Choroid plexus epithelial cell (primary cell): ENCODE measurements at regions not wholly inside any gene's neighbourhood (a gene's known extent, or its start where the extent isn't known, plus 50 kb on each side); places are given as distances from the start of the nearest gene placed in this dataset.

ENCODE experiments used
- DNase-seq: peaks from one replicate; pipeline ENCODE4 v3.0.0-alpha.2; 2010; ENCODE audit warnings: low read depth
- H3K4me3 ChIP-seq: 2 replicates; pipeline ENCODE4 v1.5.1; 2011; ENCODE audit warnings: low read depth, mild to moderate bottlenecking, control low read depth, low read length, moderate library complexity
- TF ChIP-seq, protein P1 (sequence below): conservative IDR thresholded peaks from 2 replicates; pipeline ENCODE4 v1.5.1; 2011; ENCODE audit warnings: low read depth, mild to moderate bottlenecking, control low read depth, inconsistent platforms, low read length, moderate library complexity

- H3K4me3 ChIP-seq: no peak overlapping the region
- TF ChIP-seq, protein P1, sequence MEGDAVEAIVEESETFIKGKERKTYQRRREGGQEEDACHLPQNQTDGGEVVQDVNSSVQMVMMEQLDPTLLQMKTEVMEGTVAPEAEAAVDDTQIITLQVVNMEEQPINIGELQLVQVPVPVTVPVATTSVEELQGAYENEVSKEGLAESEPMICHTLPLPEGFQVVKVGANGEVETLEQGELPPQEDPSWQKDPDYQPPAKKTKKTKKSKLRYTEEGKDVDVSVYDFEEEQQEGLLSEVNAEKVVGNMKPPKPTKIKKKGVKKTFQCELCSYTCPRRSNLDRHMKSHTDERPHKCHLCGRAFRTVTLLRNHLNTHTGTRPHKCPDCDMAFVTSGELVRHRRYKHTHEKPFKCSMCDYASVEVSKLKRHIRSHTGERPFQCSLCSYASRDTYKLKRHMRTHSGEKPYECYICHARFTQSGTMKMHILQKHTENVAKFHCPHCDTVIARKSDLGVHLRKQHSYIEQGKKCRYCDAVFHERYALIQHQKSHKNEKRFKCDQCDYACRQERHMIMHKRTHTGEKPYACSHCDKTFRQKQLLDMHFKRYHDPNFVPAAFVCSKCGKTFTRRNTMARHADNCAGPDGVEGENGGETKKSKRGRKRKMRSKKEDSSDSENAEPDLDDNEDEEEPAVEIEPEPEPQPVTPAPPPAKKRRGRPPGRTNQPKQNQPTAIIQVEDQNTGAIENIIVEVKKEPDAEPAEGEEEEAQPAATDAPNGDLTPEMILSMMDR: no peak
- DNase-seq: no peak
These were observed 869.1 kb upstream of the B3GALT2 start for GRCh38 chr1:194055536-194055935.

DNA sequence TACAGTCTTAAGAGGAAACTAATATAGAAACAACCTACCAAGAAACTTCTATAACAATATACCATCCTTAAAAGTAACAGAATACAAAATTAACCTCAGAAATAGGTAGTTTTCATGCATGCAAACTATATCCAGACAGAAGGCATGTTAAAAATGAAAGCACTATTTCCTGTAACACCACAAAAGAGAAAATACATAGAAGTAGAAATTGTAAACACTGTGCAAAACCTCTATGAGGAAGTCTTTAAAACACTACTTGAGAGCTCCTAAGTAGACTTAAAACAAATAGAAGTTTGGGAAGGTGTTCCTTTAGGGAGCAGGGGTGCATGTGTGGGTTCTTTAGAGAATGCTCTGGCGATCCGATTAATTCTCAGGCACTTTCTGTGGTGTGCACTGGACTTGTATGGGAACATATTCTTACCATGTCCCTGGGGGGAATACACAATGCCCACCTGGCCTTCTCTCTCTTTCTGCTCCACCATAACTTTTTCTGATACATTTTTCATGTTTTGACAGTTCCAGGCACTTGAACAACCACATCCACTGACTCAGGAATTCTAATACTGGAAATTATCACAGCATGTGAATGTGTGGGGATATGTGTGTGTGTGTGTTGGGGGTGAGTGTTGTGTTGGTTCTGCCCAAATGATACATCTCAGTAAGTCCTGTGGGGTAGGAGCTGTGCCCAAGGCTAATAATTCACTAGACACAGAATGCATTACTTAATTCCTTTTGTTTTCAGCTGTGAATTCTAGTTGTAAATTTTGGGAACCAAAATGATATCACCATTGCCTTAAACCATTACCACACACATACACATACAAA lies 866.3 kb upstream of the B3GALT2 start:
- no peak for DNase-seq
- TF ChIP-seq, protein P1: no peak
- H3K4me3 ChIP-seq: no peak overlapping the region

- no peak for DNase-seq
- TF ChIP-seq, protein P1: no peak
- H3K4me3 ChIP-seq: no peak overlapping the region
These were observed 861.5 kb upstream of the B3GALT2 start for GRCh38 chr1:194047921-194048320.

DNA sequence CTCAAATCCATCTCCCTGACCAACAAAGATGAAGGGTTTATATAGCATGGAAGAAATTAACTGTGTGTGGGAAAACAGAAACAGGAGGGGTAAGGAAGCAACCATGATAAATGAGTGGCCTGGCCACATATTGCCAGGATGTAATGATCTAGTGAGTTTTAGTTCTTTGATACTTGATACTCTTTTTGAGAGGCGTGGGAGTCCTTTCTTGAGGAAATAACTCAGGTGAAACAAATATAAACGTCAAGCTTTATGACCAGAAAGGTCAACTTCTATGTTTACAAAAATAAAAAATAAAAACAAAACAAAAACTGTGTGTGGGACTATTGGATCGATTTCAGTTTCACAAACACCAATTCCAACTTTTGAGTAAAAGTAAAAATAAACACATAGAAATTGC lies 860.8 kb upstream of the B3GALT2 start:
- TF ChIP-seq, protein P1: no peak
- DNase-seq: no peak
- H3K4me3 ChIP-seq: no peak overlapping the region

GRCh38 chr1:194045416-194045815 lies 859.0 kb upstream of the B3GALT2 start:
- TF ChIP-seq, protein P1: no peak
- no peak overlapping the region for H3K4me3 ChIP-seq
- DNase-seq: peak; percentile 54

- TF ChIP-seq, protein P1: no peak
- no peak for DNase-seq
- no peak overlapping the region for H3K4me3 ChIP-seq
These were observed 858.5 kb upstream of the B3GALT2 start for GRCh38 chr1:194044892-194045291.
